GM23338 (cell line): ENCODE measurements at regions not wholly inside any gene's neighbourhood (a gene's known extent, or its start where the extent isn't known, plus 50 kb on each side); places are given as distances from the start of the nearest gene placed in this dataset.

Experiments used
- ATAC-seq: fragments of 200-7000 bp; cut with Tn5 transposase; 3 replicates; pipeline ENCODE4 v1.9.1; 2020
- DNase-seq: peaks from one replicate; pipeline ENCODE4 v3.0.0-alpha.2; 2015; ENCODE audit warnings: low spot score
- H2AFZ ChIP-seq: fragments of 200-600 bp; sonication (generic); 2 replicates; pipeline ENCODE4 v1.8.0; 2016; ENCODE audit warnings: antibody characterized with exemption, mild to moderate bottlenecking, moderate library complexity
- H3F3A ChIP-seq: fragments of 200-600 bp; sonication (generic); replicated peaks from 2 replicates; pipeline ENCODE4 v1.8.0; 2017; ENCODE audit warnings: antibody characterized with exemption, mixed run types, low read depth
- H3K27ac ChIP-seq: fragments of 200-600 bp; sonication (generic); 2 replicates; pipeline ENCODE4 v1.6.1; 2016; ENCODE audit warnings: low read depth
- H3K27me3 ChIP-seq: fragments of 200-600 bp; sonication (generic); 2 replicates; pipeline ENCODE4 v1.8.0; 2016; ENCODE audit warnings: mild to moderate bottlenecking, mixed run types, moderate library complexity; ENCODE audit not compliant: insufficient read depth
- H3K36me3 ChIP-seq: fragments of 200-600 bp; sonication (generic); 2 replicates; pipeline ENCODE4 v1.8.0; 2016; ENCODE audit warnings: mild to moderate bottlenecking; ENCODE audit not compliant: insufficient read depth
- H3K4me1 ChIP-seq: fragments of 200-600 bp; sonication (generic); 2 replicates; pipeline ENCODE4 v1.8.0; 2016; ENCODE audit warnings: mild to moderate bottlenecking, moderate library complexity; ENCODE audit not compliant: insufficient read depth
- H3K4me2 ChIP-seq: fragments of 200-600 bp; sonication (generic); 2 replicates; pipeline ENCODE4 v1.7.1; 2017; ENCODE audit warnings: mixed run types
- H3K4me3 ChIP-seq: fragments of 200-600 bp; sonication (generic); 2 replicates; pipeline ENCODE4 v1.6.1; 2016; ENCODE audit warnings: mixed run types
- H3K79me2 ChIP-seq: fragments of 200-600 bp; sonication (generic); replicated peaks from 2 replicates; pipeline ENCODE4 v1.8.0; 2017; ENCODE audit warnings: mild to moderate bottlenecking; ENCODE audit not compliant: insufficient read depth
- H3K9me2 ChIP-seq: fragments of 200-600 bp; sonication (generic); 2 replicates; pipeline ENCODE4 v1.8.0; 2017; ENCODE audit not compliant: insufficient read depth
- H4K20me1 ChIP-seq: fragments of 200-600 bp; sonication (generic); replicated peaks from 2 replicates; pipeline ENCODE4 v1.8.0; 2017; ENCODE audit warnings: mild to moderate bottlenecking; ENCODE audit not compliant: insufficient read depth
- H3K27ac Mint-ChIP-seq: 2 replicates; pipeline ENCODE4 v1.8.0; 2020; ENCODE audit warnings: inconsistent platforms, mild to moderate bottlenecking, moderate library complexity, mixed read lengths
- H3K27me3 Mint-ChIP-seq: 3 replicates; pipeline ENCODE4 v1.8.0; 2022; ENCODE audit warnings: low read depth, mild to moderate bottlenecking, moderate library complexity, mixed read lengths, inconsistent platforms; ENCODE audit not compliant: insufficient read depth, poor library complexity
- H3K36me3 Mint-ChIP-seq: 3 replicates; pipeline ENCODE4 v1.8.0; 2021; ENCODE audit warnings: low read depth, mild to moderate bottlenecking, inconsistent platforms, moderate library complexity, mixed read lengths
- H3K4me1 Mint-ChIP-seq: 3 replicates; pipeline ENCODE4 v1.8.0; 2020; ENCODE audit warnings: mild to moderate bottlenecking, inconsistent platforms, mixed read lengths
- H3K4me3 Mint-ChIP-seq: 3 replicates; pipeline ENCODE4 v1.8.0; 2021; ENCODE audit warnings: moderate library complexity, mild to moderate bottlenecking, inconsistent platforms, mixed read lengths
- H3K9me3 Mint-ChIP-seq: 3 replicates; pipeline ENCODE4 v1.8.0; 2020; ENCODE audit warnings: moderate library complexity, mild to moderate bottlenecking, inconsistent platforms, mixed read lengths
- ZNF331 ChIP-seq: fragments of 250-450 bp; sonication (Bioruptor Pico); IDR thresholded peaks from 2 replicates; pipeline ENCODE4 v1.5.0; 2020; ENCODE audit warnings: low read depth, mild to moderate bottlenecking, moderate library complexity
- TF ChIP-seq, protein P1 (sequence below): fragments of 250-450 bp; sonication (Bioruptor Pico); IDR thresholded peaks from 2 replicates; pipeline ENCODE4 v1.5.0; 2020; ENCODE audit warnings: mild to moderate bottlenecking, moderate library complexity

DNA sequence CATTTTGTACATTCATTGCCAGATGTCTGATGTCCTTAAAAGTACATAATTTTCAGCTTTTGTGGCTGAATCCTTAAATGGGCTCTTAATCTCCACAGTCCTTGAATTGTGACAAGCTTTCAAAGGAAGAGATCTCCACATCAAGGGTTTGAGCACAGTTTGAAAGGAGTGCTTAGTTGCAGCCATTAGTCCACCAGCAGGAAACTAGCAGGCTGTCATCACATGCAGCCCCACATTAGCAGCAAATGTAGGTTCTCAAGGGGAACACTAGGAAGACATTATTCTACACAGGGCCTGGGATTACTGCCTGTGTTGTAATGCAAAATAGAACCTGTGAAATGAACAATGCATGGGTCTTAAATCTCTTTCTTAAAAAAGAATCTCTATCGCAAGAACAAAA, 173.2 kb downstream of the CBLL2 start:
- no peak overlapping the region for H3K4me3 Mint-ChIP-seq
- no peak overlapping the region for H3K27ac Mint-ChIP-seq
- no peak; the same call in 2 of the 3 replicates for ATAC-seq

More for the DNA sequence above, 173.2 kb downstream of the CBLL2 start:
- Mint-ChIP-seq H3K4me1 (peaks cover 6% of the 10 kb centered on the region; the same call in 2 of the 3 replicates), H3K9me3 (peaks cover 10% of the 10 kb centered on the region), H3K27me3 (peaks cover 1% of the 10 kb centered on the region), H3K36me3 (peaks cover 5% of the 10 kb centered on the region; the same call in 1 of the 3 replicates)
- H3K4me3 ChIP-seq = no peak overlapping the region
- no peaks in the 10 kb centered on the region for H3K79me2 ChIP-seq
- no peaks in the 10 kb centered on the region for H3F3A ChIP-seq
- H3K27ac ChIP-seq = no peak overlapping the region
- H3K27me3 ChIP-seq = no peaks in the 10 kb centered on the region
- DNase-seq = no peak
- H4K20me1 ChIP-seq = no peaks in the 10 kb centered on the region
- H3K4me2 ChIP-seq = no peak overlapping the region
- H3K9me2 ChIP-seq = no peaks in the 10 kb centered on the region
- no peak for TF ChIP-seq ZNF331 (CRISPR knock-in tag)
- TF ChIP-seq, protein P1, sequence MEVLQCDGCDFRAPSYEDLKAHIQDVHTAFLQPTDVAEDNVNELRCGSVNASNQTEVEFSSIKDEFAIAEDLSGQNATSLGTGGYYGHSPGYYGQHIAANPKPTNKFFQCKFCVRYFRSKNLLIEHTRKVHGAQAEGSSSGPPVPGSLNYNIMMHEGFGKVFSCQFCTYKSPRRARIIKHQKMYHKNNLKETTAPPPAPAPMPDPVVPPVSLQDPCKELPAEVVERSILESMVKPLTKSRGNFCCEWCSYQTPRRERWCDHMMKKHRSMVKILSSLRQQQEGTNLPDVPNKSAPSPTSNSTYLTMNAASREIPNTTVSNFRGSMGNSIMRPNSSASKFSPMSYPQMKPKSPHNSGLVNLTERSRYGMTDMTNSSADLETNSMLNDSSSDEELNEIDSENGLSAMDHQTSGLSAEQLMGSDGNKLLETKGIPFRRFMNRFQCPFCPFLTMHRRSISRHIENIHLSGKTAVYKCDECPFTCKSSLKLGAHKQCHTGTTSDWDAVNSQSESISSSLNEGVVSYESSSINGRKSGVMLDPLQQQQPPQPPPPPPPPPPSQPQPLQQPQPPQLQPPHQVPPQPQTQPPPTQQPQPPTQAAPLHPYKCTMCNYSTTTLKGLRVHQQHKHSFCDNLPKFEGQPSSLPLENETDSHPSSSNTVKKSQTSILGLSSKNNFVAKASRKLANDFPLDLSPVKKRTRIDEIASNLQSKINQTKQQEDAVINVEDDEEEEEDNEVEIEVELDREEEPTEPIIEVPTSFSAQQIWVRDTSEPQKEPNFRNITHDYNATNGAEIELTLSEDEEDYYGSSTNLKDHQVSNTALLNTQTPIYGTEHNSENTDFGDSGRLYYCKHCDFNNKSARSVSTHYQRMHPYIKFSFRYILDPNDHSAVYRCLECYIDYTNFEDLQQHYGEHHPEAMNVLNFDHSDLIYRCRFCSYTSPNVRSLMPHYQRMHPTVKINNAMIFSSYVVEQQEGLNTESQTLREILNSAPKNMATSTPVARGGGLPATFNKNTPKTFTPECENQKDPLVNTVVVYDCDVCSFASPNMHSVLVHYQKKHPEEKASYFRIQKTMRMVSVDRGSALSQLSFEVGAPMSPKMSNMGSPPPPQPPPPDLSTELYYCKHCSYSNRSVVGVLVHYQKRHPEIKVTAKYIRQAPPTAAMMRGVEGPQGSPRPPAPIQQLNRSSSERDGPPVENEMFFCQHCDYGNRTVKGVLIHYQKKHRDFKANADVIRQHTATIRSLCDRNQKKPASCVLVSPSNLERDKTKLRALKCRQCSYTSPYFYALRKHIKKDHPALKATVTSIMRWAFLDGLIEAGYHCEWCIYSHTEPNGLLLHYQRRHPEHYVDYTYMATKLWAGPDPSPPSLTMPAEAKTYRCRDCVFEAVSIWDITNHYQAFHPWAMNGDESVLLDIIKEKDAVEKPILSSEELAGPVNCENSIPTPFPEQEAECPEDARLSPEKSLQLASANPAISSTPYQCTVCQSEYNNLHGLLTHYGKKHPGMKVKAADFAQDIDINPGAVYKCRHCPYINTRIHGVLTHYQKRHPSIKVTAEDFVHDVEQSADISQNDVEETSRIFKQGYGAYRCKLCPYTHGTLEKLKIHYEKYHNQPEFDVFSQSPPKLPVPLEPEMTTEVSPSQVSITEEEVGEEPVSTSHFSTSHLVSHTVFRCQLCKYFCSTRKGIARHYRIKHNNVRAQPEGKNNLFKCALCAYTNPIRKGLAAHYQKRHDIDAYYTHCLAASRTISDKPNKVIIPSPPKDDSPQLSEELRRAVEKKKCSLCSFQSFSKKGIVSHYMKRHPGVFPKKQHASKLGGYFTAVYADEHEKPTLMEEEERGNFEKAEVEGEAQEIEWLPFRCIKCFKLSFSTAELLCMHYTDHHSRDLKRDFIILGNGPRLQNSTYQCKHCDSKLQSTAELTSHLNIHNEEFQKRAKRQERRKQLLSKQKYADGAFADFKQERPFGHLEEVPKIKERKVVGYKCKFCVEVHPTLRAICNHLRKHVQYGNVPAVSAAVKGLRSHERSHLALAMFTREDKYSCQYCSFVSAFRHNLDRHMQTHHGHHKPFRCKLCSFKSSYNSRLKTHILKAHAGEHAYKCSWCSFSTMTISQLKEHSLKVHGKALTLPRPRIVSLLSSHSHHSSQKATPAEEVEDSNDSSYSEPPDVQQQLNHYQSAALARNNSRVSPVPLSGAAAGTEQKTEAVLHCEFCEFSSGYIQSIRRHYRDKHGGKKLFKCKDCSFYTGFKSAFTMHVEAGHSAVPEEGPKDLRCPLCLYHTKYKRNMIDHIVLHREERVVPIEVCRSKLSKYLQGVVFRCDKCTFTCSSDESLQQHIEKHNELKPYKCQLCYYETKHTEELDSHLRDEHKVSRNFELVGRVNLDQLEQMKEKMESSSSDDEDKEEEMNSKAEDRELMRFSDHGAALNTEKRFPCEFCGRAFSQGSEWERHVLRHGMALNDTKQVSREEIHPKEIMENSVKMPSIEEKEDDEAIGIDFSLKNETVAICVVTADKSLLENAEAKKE (CRISPR knock-in tag) = 0 out of 2 replicates have a peak, but pooled peaks have one; percentile 27
- no peak overlapping the region for H2AFZ ChIP-seq
- H3K36me3 ChIP-seq = no peaks in the 10 kb centered on the region
- no peaks in the 10 kb centered on the region for H3K4me1 ChIP-seq
